ENCODE measurements at regions not wholly inside any gene's neighbourhood (a gene's known extent, or its start where the extent isn't known, plus 50 kb on each side); places are given as distances from the start of the nearest gene placed in this dataset.

GRCh38 chr16:66273644-66274334, 92.7 kb upstream of the CDH5 start:
- Histone ChIP-seq H3K27ac (ENCODE audit: low read length in 2 of 2) (no peak overlapping the region), H3K9me3 (ENCODE audit: control extremely low read depth in 1 of 3, control insufficient read depth in 2 of 3, insufficient read depth in 1 of 3, low read length in 2 of 3) (peaks cover 0 to 24% (median 16%) of the 10 kb centered on the region in 3 donors), H3K4me3 (ENCODE audit: control extremely low read depth in 1 of 5, extremely low read depth in 1 of 5, insufficient read depth in 1 of 5, low read depth in 2 of 5, low read length in 4 of 5) (no peak overlapping the region), H3K79me2 (ENCODE audit: control insufficient read depth, insufficient read depth, low read length) (no peaks in the 10 kb centered on the region), H3K27me3 (replicated peaks in 1 of 4; ENCODE audit: control extremely low read depth in 1 of 4, control insufficient read depth in 3 of 4, insufficient read depth in 4 of 4, low read length in 3 of 4) (peaks cover 0 to 27% (median 6%) of the 10 kb centered on the region in 4 experiments), H3K36me3 (replicated peaks in 1 of 2; ENCODE audit: control extremely low read depth in 1 of 2, control insufficient read depth in 1 of 2, extremely low read depth in 1 of 2, insufficient read depth in 2 of 2, low read length in 1 of 2) (no peaks in the 10 kb centered on the region), H3K4me2 (replicated peaks; ENCODE audit: low read depth, low read length, poor library complexity, severe bottlenecking) (no peak overlapping the region), H3K4me1 (ENCODE audit: control insufficient read depth in 2 of 2, insufficient read depth in 2 of 2, low read length in 2 of 2) (peaks cover 3 to 4% of the 10 kb centered on the region in 2 donors), H2AFZ (ENCODE audit: insufficient read depth, low read depth, low read length, poor library complexity, severe bottlenecking) (no peak overlapping the region), H4K20me1 (ENCODE audit: control insufficient read depth, insufficient read depth, low read length, poor library complexity, severe bottlenecking) (no peaks in the 10 kb centered on the region), H3K9ac (ENCODE audit: low read length) (no peak overlapping the region)
- Mint-ChIP-seq H3K27ac (no peak overlapping the region), H3K27me3 (peaks cover 45% of the 10 kb centered on the region), H3K9me3 (ENCODE audit: insufficient read depth) (peaks cover 3% of the 10 kb centered on the region), H3K4me1 (peaks cover 6% of the 10 kb centered on the region), H3K4me3 (no peak overlapping the region)
- TF ChIP-seq EZH2 (IDR thresholded peaks at IDR 0.05; ENCODE audit: borderline replicate concordance, insufficient read depth, low read depth, low read length, poor library complexity, severe bottlenecking): no peak
- TF ChIP-seq CTCF (IDR thresholded peaks at IDR 0.05): no peak
- WGBS (ENCODE audit: insufficient coverage): 79% methylated on average over 8 of the region's 8 CpGs
- CTCF ChIA-PET: no interaction called here
- DNase-seq (no peak), ATAC-seq (ENCODE audit: low read depth) (no peak)
- POLR2A ChIA-PET: no interaction called here
- intact Hi-C loops (cut with micrococcal nuclease): no loop called here

DNA sequence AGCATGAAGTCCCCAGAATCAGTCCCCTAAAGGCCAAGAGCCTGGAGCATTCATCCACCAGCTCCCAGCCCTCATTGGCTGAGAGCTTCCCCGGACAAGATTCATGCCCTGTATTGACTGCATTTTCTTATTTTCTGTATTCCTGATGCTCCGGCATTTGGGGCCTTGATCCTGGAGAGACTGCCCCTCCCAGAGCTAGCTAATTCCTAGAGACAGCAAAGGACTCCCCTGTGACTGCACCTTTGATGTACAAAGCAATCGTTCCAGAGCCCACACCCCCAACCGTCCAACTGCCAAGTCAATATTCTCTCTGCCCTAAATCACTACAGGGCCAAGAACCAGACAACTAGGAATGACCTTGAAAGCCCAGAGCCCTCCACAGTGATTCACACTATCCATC, 93.4 kb upstream of the CDH5 start:
- Histone ChIP-seq H3K9ac (ENCODE audit: low read length) (no peak overlapping the region), H3K9me3 (ENCODE audit: control extremely low read depth in 1 of 3, control insufficient read depth in 2 of 3, insufficient read depth in 1 of 3, low read length in 2 of 3) (peaks cover 0 to 17% (median 10%) of the 10 kb centered on the region in 3 donors), H4K20me1 (ENCODE audit: control insufficient read depth, insufficient read depth, low read length, poor library complexity, severe bottlenecking) (no peaks in the 10 kb centered on the region), H3K79me2 (ENCODE audit: control insufficient read depth, insufficient read depth, low read length) (no peaks in the 10 kb centered on the region), H3K4me3 (ENCODE audit: control extremely low read depth in 1 of 5, extremely low read depth in 1 of 5, insufficient read depth in 1 of 5, low read depth in 2 of 5, low read length in 4 of 5) (no peak overlapping the region), H3K36me3 (replicated peaks in 1 of 2; ENCODE audit: control extremely low read depth in 1 of 2, control insufficient read depth in 1 of 2, extremely low read depth in 1 of 2, insufficient read depth in 2 of 2, low read length in 1 of 2) (no peaks in the 10 kb centered on the region), H3K4me2 (replicated peaks; ENCODE audit: low read depth, low read length, poor library complexity, severe bottlenecking) (no peak overlapping the region), H3K27ac (ENCODE audit: low read length in 2 of 2) (no peak overlapping the region), H3K4me1 (ENCODE audit: control insufficient read depth in 2 of 2, insufficient read depth in 2 of 2, low read length in 2 of 2) (peaks cover 3 to 4% of the 10 kb centered on the region in 2 donors), H3K27me3 (replicated peaks in 1 of 4; ENCODE audit: control extremely low read depth in 1 of 4, control insufficient read depth in 3 of 4, insufficient read depth in 4 of 4, low read length in 3 of 4) (peaks cover 0 to 22% (median 6%) of the 10 kb centered on the region in 4 experiments), H2AFZ (ENCODE audit: insufficient read depth, low read depth, low read length, poor library complexity, severe bottlenecking) (no peak overlapping the region)
- H3K4me1 Mint-ChIP-seq: peaks cover 6% of the 10 kb centered on the region
- H3K27me3 Mint-ChIP-seq: peaks cover 50% of the 10 kb centered on the region
- no peak for DNase-seq
- ATAC-seq (ENCODE audit: low read depth): no peak
- ChIA-PET CTCF (interaction anchor here (0.6 kb wide), 1 partner anchor 290 kb away, joined by 3 read pairs; no protein-coding TSS in a partner anchor), POLR2A (no interaction called here)
- H3K4me3 Mint-ChIP-seq: no peak overlapping the region
- intact Hi-C loops (cut with micrococcal nuclease): no loop called here
- 88% methylated on average over 4 of the region's 4 CpGs for WGBS (ENCODE audit: insufficient coverage)
- no peaks in the 10 kb centered on the region for H3K9me3 Mint-ChIP-seq (ENCODE audit: insufficient read depth)
- no peak overlapping the region for H3K27ac Mint-ChIP-seq
- no peak for TF ChIP-seq EZH2 (IDR thresholded peaks at IDR 0.05; ENCODE audit: borderline replicate concordance, insufficient read depth, low read depth, low read length, poor library complexity, severe bottlenecking)
